ENCODE measurements at regions not wholly inside any gene's neighbourhood (a gene's known extent, or its start where the extent isn't known, plus 50 kb on each side); places are given as distances from the start of the nearest gene placed in this dataset.
"Not testable (repeated sequence)": the region's sequence is repeated elsewhere in the genome, so short reads cannot be mapped to it uniquely, and the experiment has no call there.

GRCh38 chr18:15028037-15028436, 280.1 kb downstream of the ANKRD30B start:
- in situ Hi-C loops (cut with HindIII; ENCODE audit: low pct_unique_long_range_greater_than_20kb, low sequenced_read_pairs); H3K27ac ChIP-seq (ENCODE audit: low read length); H3K36me3 ChIP-seq (ENCODE audit: control insufficient read depth, insufficient read depth, low read length); intact Hi-C loops (cut with micrococcal nuclease; ENCODE audit: unreplicated experiment); H3K4me1 ChIP-seq (ENCODE audit: control insufficient read depth, insufficient read depth, low read length); CTCF ChIA-PET; DNase-seq (ENCODE audit: low read depth, low spot score); H3K9me3 ChIP-seq (ENCODE audit: control insufficient read depth, insufficient read depth, low read depth, low read length); H3K27me3 ChIP-seq (ENCODE audit: control insufficient read depth, insufficient read depth, low read length); H3K4me3 ChIP-seq (ENCODE audit: low read depth in 2 of 2, low read length in 2 of 2); BruUV-seq (replicated peaks); ATAC-seq; POLR2A ChIA-PET: not testable (repeated sequence)
- peak; percentile 45; the same call in 1 of the 2 replicates for TF ChIP-seq CTCF (IDR thresholded peaks at IDR 0.05)

- POLR2A ChIA-PET; in situ Hi-C loops (cut with HindIII; ENCODE audit: low pct_unique_long_range_greater_than_20kb, low sequenced_read_pairs); intact Hi-C loops (cut with micrococcal nuclease; ENCODE audit: unreplicated experiment); DNase-seq (ENCODE audit: low read depth, low spot score); CTCF ChIA-PET; H3K36me3 ChIP-seq (ENCODE audit: control insufficient read depth, insufficient read depth, low read length); BruUV-seq (replicated peaks); H3K4me1 ChIP-seq (ENCODE audit: control insufficient read depth, insufficient read depth, low read length); H3K27ac ChIP-seq (ENCODE audit: low read length); H3K27me3 ChIP-seq (ENCODE audit: control insufficient read depth, insufficient read depth, low read length); H3K9me3 ChIP-seq (ENCODE audit: control insufficient read depth, insufficient read depth, low read depth, low read length): not testable (repeated sequence)
- H3K4me3 ChIP-seq (ENCODE audit: low read depth in 2 of 2, low read length in 2 of 2), result peak overlapping the region; percentile 8 to 12; a peak in 1 of 4 replicates
- ATAC-seq, result peak; percentile 70
Observed at GRCh38 chr18:15060279-15060880, 312.4 kb downstream of the ANKRD30B start.

- POLR2A ChIA-PET; H3K27ac ChIP-seq (ENCODE audit: low read length); CTCF ChIA-PET; DNase-seq (ENCODE audit: low read depth, low spot score); H3K4me3 ChIP-seq (ENCODE audit: low read depth in 2 of 2, low read length in 2 of 2); H3K36me3 ChIP-seq (ENCODE audit: control insufficient read depth, insufficient read depth, low read length); intact Hi-C loops (cut with micrococcal nuclease; ENCODE audit: unreplicated experiment); H3K4me1 ChIP-seq (ENCODE audit: control insufficient read depth, insufficient read depth, low read length); BruUV-seq (replicated peaks); H3K9me3 ChIP-seq (ENCODE audit: control insufficient read depth, insufficient read depth, low read depth, low read length); ATAC-seq; H3K27me3 ChIP-seq (ENCODE audit: control insufficient read depth, insufficient read depth, low read length); in situ Hi-C loops (cut with HindIII; ENCODE audit: low pct_unique_long_range_greater_than_20kb, low sequenced_read_pairs): not testable (repeated sequence)
Observed at GRCh38 chr18:15061289-15061896, 313.4 kb downstream of the ANKRD30B start.

GRCh38 chr18:15066434-15066833, 318.5 kb downstream of the ANKRD30B start:
- in situ Hi-C loops (cut with HindIII; ENCODE audit: low pct_unique_long_range_greater_than_20kb, low sequenced_read_pairs); POLR2A ChIA-PET; H3K4me1 ChIP-seq (ENCODE audit: control insufficient read depth, insufficient read depth, low read length); H3K27me3 ChIP-seq (ENCODE audit: control insufficient read depth, insufficient read depth, low read length); DNase-seq (ENCODE audit: low read depth, low spot score); H3K9me3 ChIP-seq (ENCODE audit: control insufficient read depth, insufficient read depth, low read depth, low read length); H3K4me3 ChIP-seq (ENCODE audit: low read depth in 2 of 2, low read length in 2 of 2); CTCF ChIA-PET; H3K27ac ChIP-seq (ENCODE audit: low read length); BruUV-seq (replicated peaks); intact Hi-C loops (cut with micrococcal nuclease; ENCODE audit: unreplicated experiment); H3K36me3 ChIP-seq (ENCODE audit: control insufficient read depth, insufficient read depth, low read length); ATAC-seq: not testable (repeated sequence)

GRCh38 chr18:15071311-15071710, 323.3 kb downstream of the ANKRD30B start:
- intact Hi-C loops (cut with micrococcal nuclease; ENCODE audit: unreplicated experiment); H3K4me3 ChIP-seq (ENCODE audit: low read depth in 2 of 2, low read length in 2 of 2); DNase-seq (ENCODE audit: low read depth, low spot score); in situ Hi-C loops (cut with HindIII; ENCODE audit: low pct_unique_long_range_greater_than_20kb, low sequenced_read_pairs); H3K36me3 ChIP-seq (ENCODE audit: control insufficient read depth, insufficient read depth, low read length); H3K4me1 ChIP-seq (ENCODE audit: control insufficient read depth, insufficient read depth, low read length); H3K9me3 ChIP-seq (ENCODE audit: control insufficient read depth, insufficient read depth, low read depth, low read length); CTCF ChIA-PET; ATAC-seq; POLR2A ChIA-PET; H3K27ac ChIP-seq (ENCODE audit: low read length); H3K27me3 ChIP-seq (ENCODE audit: control insufficient read depth, insufficient read depth, low read length); BruUV-seq (replicated peaks): not testable (repeated sequence)

Data from Panc1 (cell line).